Fibroblast of the aortic adventitia (primary cell): ENCODE measurements at regions not wholly inside any gene's neighbourhood (a gene's known extent, or its start where the extent isn't known, plus 50 kb on each side); places are given as distances from the start of the nearest gene placed in this dataset.

Experiments
- DNase-seq: peaks from one replicate; pipeline ENCODE4 v3.0.0-alpha.2; 2010; ENCODE audit warnings: low read depth
- H3K4me3 ChIP-seq: 2 replicates; pipeline ENCODE4 v1.5.1; 2011; ENCODE audit warnings: low read depth, mild to moderate bottlenecking, control low read depth, low read length, moderate library complexity
- CTCF ChIP-seq: IDR thresholded peaks from 2 replicates; pipeline ENCODE4 v1.5.1; 2011; ENCODE audit warnings: mild to moderate bottlenecking, low read length, control low read depth, inconsistent platforms; ENCODE audit not compliant: insufficient read depth

- TF ChIP-seq CTCF = no peak
- DNase-seq = no peak
Measured at GRCh38 chr3:29195056-29195455, 85.8 kb upstream of the RBMS3 start.

GRCh38 chr3:29201604-29202003, 79.3 kb upstream of the RBMS3 start:
- no peak for DNase-seq
- H3K4me3 ChIP-seq = no peak overlapping the region
- TF ChIP-seq CTCF = no peak

More at GRCh38 chr3:29195056-29195455, 85.8 kb upstream of the RBMS3 start:
- no peak overlapping the region for H3K4me3 ChIP-seq

GRCh38 chr3:29202378-29202777, 78.5 kb upstream of the RBMS3 start:
- no peak for TF ChIP-seq CTCF
- DNase-seq = peak; percentile 15
- H3K4me3 ChIP-seq = no peak overlapping the region

GRCh38 chr3:29203851-29204250, 77.0 kb upstream of the RBMS3 start:
- TF ChIP-seq CTCF = no peak
- no peak overlapping the region for H3K4me3 ChIP-seq
- DNase-seq = peak; percentile 22

- DNase-seq = no peak
- no peak for TF ChIP-seq CTCF
- no peak overlapping the region for H3K4me3 ChIP-seq
Measured at GRCh38 chr3:29207427-29207826, 73.4 kb upstream of the RBMS3 start.

GRCh38 chr3:29212789-29213433, 68.0 kb upstream of the RBMS3 start:
- no peak for TF ChIP-seq CTCF
- no peak overlapping the region for H3K4me3 ChIP-seq
- no peak for DNase-seq

GRCh38 chr3:29214009-29214658, 66.7 kb upstream of the RBMS3 start:
- no peak overlapping the region for H3K4me3 ChIP-seq
- DNase-seq = no peak
- TF ChIP-seq CTCF = no peak
